ENCODE measurements at regions not wholly inside any gene's neighbourhood (a gene's known extent, or its start where the extent isn't known, plus 50 kb on each side); places are given as distances from the start of the nearest gene placed in this dataset.

GRCh38 chr6:150548330-150548729, 51.4 kb upstream of the PLEKHG1 start:
- Histone ChIP-seq H3K36me3 (ENCODE audit: control insufficient read depth in 2 of 4, insufficient read depth in 4 of 4, low read length in 3 of 4) (no peaks in the 10 kb centered on the region), H2BK20ac (ENCODE audit: low read length) (no peak overlapping the region), H3K4me3 (ENCODE audit: extremely low read depth in 1 of 4, insufficient read depth in 2 of 4, low read depth in 3 of 4, low read length in 4 of 4) (no peak overlapping the region), H4K5ac (ENCODE audit: insufficient read length, low read depth, low read length) (no peak overlapping the region), H3K79me2 (ENCODE audit: control insufficient read depth in 1 of 2, insufficient read depth in 2 of 2, low read length in 2 of 2) (no peaks in the 10 kb centered on the region), H3K27me3 (replicated peaks in 1 of 4; ENCODE audit: control insufficient read depth in 3 of 4, extremely low read depth in 1 of 4, insufficient read depth in 3 of 4, low read length in 3 of 4) (no peaks in the 10 kb centered on the region), H3K9me3 (ENCODE audit: insufficient read depth in 2 of 2, low read depth in 1 of 2, low read length in 1 of 2) (no peaks in the 10 kb centered on the region), H2BK120ac (replicated peaks; ENCODE audit: low read depth, low read length) (no peak overlapping the region), H4K91ac (replicated peaks; ENCODE audit: insufficient read length, low read length) (no peak overlapping the region), H3K23ac (ENCODE audit: insufficient read length) (no peak overlapping the region), H4K20me1 (replicated peaks in 1 of 2; ENCODE audit: control insufficient read depth in 1 of 2, insufficient read depth in 2 of 2, low read length in 2 of 2) (no peaks in the 10 kb centered on the region), H3K4me2 (ENCODE audit: insufficient read depth in 1 of 2, low read depth in 2 of 2, low read length in 2 of 2) (no peak overlapping the region), H2BK5ac (ENCODE audit: low read depth, low read length) (no peak overlapping the region), H3K4me1 (replicated peaks in 1 of 4; ENCODE audit: control insufficient read depth in 3 of 4, insufficient read depth in 4 of 4, low read length in 3 of 4) (peaks cover 0 to 3% (median 0%) of the 10 kb centered on the region in 4 experiments; a peak in 1 of 7 replicates), H3K23me2 (ENCODE audit: low read depth, low read length) (no peaks in the 10 kb centered on the region; the same call in 1 of the 2 replicates), H3K56ac (replicated peaks; ENCODE audit: insufficient read length, low read depth, low read length) (no peak overlapping the region), H2AK5ac (ENCODE audit: low read depth, low read length) (no peak overlapping the region), H4K8ac (ENCODE audit: extremely low read depth, insufficient read depth, low read length) (no peak overlapping the region), H3K79me1 (ENCODE audit: low read depth, low read length) (no peaks in the 10 kb centered on the region), H3K9ac (replicated peaks in 1 of 4; ENCODE audit: extremely low read depth in 1 of 4, low read depth in 3 of 4, low read length in 3 of 4) (no peak overlapping the region), H3K4ac (replicated peaks; ENCODE audit: insufficient read length, low read depth, low read length) (no peak overlapping the region), H3K27ac (ENCODE audit: low read depth, low read length) (no peak overlapping the region), H2AFZ (ENCODE audit: low read length) (no peak overlapping the region), H2BK12ac (ENCODE audit: low read depth, low read length) (no peak overlapping the region), H3K18ac (ENCODE audit: extremely low read depth, low read length) (no peak overlapping the region), H2BK15ac (ENCODE audit: low read length) (no peak overlapping the region), H3K14ac (ENCODE audit: insufficient read length) (no peak overlapping the region)
- no peak for DNase-seq (ENCODE audit: low read depth in 1 of 2, low spot score in 2 of 2)
- ChIA-PET CTCF (ENCODE audit: partially characterized antibody) (interaction anchor here (1.2 to 1.6 kb wide), 5 partner anchors 9 to 69 kb away, joined by 3 to 5 read pairs (median 5); no protein-coding TSS in a partner anchor), POLR2A (ENCODE audit: partially characterized antibody) (no interaction called here)
- WGBS, 2 experiments (ENCODE audit: extremely low coverage in 1 of 2, insufficient coverage in 1 of 2, insufficient read length in 1 of 2, insufficient replicate concordance in 2 of 2, low coverage in 1 of 2, low lambda C conversion rate in 2 of 2, missing lambda C conversion rate in 1 of 2), result 95% methylated on average over 4 of the region's 4 CpGs; no CpG with 5 or more reads in 1 of the 2 experiments
- FAIRE-seq, result no peak
- TF ChIP-seq JUND (IDR thresholded peaks at IDR 0.05; ENCODE audit: low read length), result no peak
- no peak for TF ChIP-seq EZH2 (IDR thresholded peaks at IDR 0.05; ENCODE audit: low read depth, low read length, severe bottlenecking)
- TF ChIP-seq ATF2 (IDR thresholded peaks at IDR 0.05; ENCODE audit: low read length), result no peak
- no peak for TF ChIP-seq JUN (IDR thresholded peaks at IDR 0.05; ENCODE audit: low read depth, low read length)
- no peak for TF ChIP-seq E2F6 (IDR thresholded peaks at IDR 0.05)
- no peak for TF ChIP-seq NRF1 (IDR thresholded peaks at IDR 0.05; ENCODE audit: low read depth, low read length)
- no peak for TF ChIP-seq CTBP2 (IDR thresholded peaks at IDR 0.05; ENCODE audit: borderline replicate concordance, insufficient read depth, insufficient read length, low read length)
- no peak for TF ChIP-seq TBP (IDR thresholded peaks at IDR 0.05; ENCODE audit: low read depth, low read length)
- TF ChIP-seq BACH1 (IDR thresholded peaks at IDR 0.05; ENCODE audit: low read length), result no peak
- TF ChIP-seq ZNF274 (IDR thresholded peaks at IDR 0.05; ENCODE audit: borderline replicate concordance, extremely low read depth, low read length), result no peak
- no peak for TF ChIP-seq SAP30 (IDR thresholded peaks at IDR 0.05; ENCODE audit: insufficient read depth, insufficient replicate concordance, low read length)
- TF ChIP-seq POU5F1 (IDR thresholded peaks at IDR 0.05; ENCODE audit: low read depth, low read length), result no peak

All from H1 (cell line).